Tibial artery (tissue), 4 donors: ENCODE measurements at regions not wholly inside any gene's neighbourhood (a gene's known extent, or its start where the extent isn't known, plus 50 kb on each side); places are given as distances from the start of the nearest gene placed in this dataset.

ENCODE experiments used
- DNase-seq, 2 donors: peaks; one replicate each; pipeline ENCODE4 v3.0.0-alpha.2; 2019
- H3K27ac ChIP-seq, 2 donors: fragments of 200-600 bp; sonication (generic) in 1 of 2; 1 replicate in 1 of 2; 2 replicates in 1 of 2; pipeline ENCODE4 v1.5.1; 2018 to 2019; ENCODE audit warnings: mild to moderate bottlenecking in 1 of 2
- H3K27me3 ChIP-seq, 2 donors: fragments of 200-600 bp; sonication (generic) in 1 of 2; one replicate each; pipeline versions ENCODE4 v1.5.1 to v1.6.0; 2016 to 2019
- H3K36me3 ChIP-seq, 3 donors: fragments of 200-600 bp; sonication (generic) in 2 of 3; one replicate each; pipeline ENCODE4 v1.5.1; 2016 to 2019; ENCODE audit warnings: mild to moderate bottlenecking in 2 of 3
- H3K4me1 ChIP-seq, 4 donors: fragments of 200-600 bp; sonication (generic) in 2 of 4; 1 replicate in 3 of 4; 2 replicates in 1 of 4; pipeline ENCODE4 v1.5.1; 2016 to 2019
- H3K4me3 ChIP-seq, 2 donors: fragments of 200-600 bp; sonication (generic) in 1 of 2; 1 replicate in 1 of 2; 2 replicates in 1 of 2; pipeline ENCODE4 v1.5.1; 2018 to 2019; ENCODE audit warnings: mild to moderate bottlenecking in 2 of 2
- H3K9me3 ChIP-seq, 3 donors: fragments of 200-600 bp; sonication (generic) in 1 of 3; one replicate each; pipeline ENCODE4 v1.5.1; 2016 to 2019
- intact Hi-C: fragments of 100-400 bp; cut with DNase I; formaldehyde crosslinking; loops from one replicate; pipeline ENCODE4 v1.15.0; 2023; ENCODE audit warnings: low total_unique reads
- TF ChIP-seq, protein P1 (sequence below), 2 experiments: fragments of 200-600 bp in 1 of 2; fragments of 450-650 bp in 1 of 2; IDR thresholded peaks; one replicate each; pipeline ENCODE4 v1.5.1; 2017 to 2019; ENCODE audit warnings: antibody characterized with exemption in 2 of 2, mild to moderate bottlenecking in 1 of 2, moderate library complexity in 1 of 2

DNA sequence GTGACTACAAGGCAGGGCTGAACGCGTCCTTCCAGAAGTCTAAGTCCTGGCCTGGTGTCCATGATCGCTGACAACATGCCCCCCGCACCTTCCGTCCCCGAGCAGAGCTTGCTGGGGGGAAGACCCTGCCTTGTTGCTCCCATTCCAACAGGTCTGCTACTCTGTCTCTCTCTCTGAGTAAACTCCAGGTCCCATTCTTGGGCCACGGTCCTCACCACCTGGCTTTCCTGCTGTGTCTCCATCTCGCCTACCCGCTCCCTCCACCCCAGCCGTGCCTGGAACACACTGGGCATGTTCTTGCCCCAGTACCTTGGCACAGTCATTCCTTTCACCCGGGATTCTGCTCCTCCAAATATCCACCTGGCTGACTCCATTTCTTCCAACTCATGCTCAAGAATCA, 162.3 kb downstream of the BMP7 start:
- Histone ChIP-seq H3K4me1 (no peaks in the 10 kb centered on the region), H3K9me3 (no peaks in the 10 kb centered on the region), H3K27ac (no peak overlapping the region), H3K4me3 (no peak overlapping the region), H3K27me3 (peaks cover 0 to 13% of the 10 kb centered on the region in 2 donors), H3K36me3 (no peaks in the 10 kb centered on the region)
- TF ChIP-seq, protein P1, sequence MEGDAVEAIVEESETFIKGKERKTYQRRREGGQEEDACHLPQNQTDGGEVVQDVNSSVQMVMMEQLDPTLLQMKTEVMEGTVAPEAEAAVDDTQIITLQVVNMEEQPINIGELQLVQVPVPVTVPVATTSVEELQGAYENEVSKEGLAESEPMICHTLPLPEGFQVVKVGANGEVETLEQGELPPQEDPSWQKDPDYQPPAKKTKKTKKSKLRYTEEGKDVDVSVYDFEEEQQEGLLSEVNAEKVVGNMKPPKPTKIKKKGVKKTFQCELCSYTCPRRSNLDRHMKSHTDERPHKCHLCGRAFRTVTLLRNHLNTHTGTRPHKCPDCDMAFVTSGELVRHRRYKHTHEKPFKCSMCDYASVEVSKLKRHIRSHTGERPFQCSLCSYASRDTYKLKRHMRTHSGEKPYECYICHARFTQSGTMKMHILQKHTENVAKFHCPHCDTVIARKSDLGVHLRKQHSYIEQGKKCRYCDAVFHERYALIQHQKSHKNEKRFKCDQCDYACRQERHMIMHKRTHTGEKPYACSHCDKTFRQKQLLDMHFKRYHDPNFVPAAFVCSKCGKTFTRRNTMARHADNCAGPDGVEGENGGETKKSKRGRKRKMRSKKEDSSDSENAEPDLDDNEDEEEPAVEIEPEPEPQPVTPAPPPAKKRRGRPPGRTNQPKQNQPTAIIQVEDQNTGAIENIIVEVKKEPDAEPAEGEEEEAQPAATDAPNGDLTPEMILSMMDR (IDR thresholded peaks at IDR 0.05) = no peak
- intact Hi-C loops = no loop called here
- no peak for DNase-seq

DNA sequence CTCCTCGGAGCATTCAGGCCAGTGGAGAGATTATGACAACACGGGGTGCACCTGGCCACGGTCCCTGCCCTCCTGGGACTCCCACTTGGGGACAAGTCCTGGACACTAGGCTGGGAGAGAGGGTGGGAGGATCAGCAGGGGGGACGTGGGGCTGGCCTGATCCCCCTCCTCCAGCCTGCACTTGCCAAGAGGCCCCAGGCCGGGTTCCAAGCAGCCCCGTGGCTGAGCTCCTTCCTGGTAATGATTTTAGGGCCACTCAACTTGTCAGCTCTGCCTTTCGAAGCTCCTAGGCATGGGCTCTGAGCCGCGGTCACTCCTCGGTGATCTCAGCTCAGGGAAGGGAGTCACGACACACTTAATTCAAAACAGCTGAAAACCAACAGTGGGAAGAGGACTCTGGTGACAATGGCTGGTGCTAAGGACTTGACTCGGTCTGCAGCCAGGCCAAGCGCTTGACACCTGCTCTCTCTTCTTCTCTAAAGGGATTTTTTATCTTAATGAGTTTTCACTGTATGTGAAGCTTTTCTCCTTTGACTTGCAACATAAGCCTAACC, 161.7 kb downstream of the BMP7 start:
- no peaks in the 10 kb centered on the region for H3K4me1 ChIP-seq
- DNase-seq = no peak
- H3K9me3 ChIP-seq = no peaks in the 10 kb centered on the region
- peaks cover 0 to 13% of the 10 kb centered on the region in 2 donors for H3K27me3 ChIP-seq
- TF ChIP-seq, protein P1 (IDR thresholded peaks at IDR 0.05) = no peak
- no peaks in the 10 kb centered on the region for H3K36me3 ChIP-seq
- no peak overlapping the region for H3K4me3 ChIP-seq
- no peak overlapping the region for H3K27ac ChIP-seq
- intact Hi-C loops = no loop called here

DNA sequence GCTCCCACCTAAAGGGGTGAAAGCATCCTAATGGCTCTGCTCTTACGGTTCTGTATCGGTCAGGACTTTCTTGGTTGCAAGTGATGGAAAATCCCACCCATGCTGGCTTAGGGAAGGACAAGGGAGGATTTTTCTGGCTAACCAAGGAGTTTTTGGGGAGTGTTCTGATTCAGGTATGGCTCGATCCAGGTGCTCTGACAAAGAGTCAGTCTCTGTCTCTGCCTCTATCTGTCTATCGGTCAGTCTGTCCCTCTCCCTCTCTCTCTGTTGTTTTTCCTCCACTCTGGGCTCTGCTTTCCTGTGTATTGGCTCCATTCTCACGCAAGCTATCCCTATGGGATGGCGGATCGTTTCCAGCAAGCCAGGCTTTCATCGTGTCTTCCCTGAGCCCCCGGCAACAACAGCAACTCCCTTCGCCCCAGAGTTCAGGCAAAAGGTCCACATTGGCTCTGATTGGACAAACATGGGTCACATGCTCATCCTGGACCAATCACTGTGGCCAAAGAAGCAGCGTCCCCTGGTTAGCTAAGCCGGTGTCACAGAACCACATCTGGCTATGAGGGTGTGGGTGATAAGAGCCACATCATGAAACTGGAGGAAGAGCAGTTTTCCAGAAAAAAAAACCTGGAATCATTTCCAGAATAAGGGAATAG, 160.3 kb downstream of the BMP7 start:
- Histone ChIP-seq H3K36me3 (no peaks in the 10 kb centered on the region), H3K4me3 (no peak overlapping the region), H3K9me3 (no peaks in the 10 kb centered on the region), H3K4me1 (no peaks in the 10 kb centered on the region), H3K27ac (no peak overlapping the region), H3K27me3 (peaks cover 0 to 13% of the 10 kb centered on the region in 2 donors)
- TF ChIP-seq, protein P1 (IDR thresholded peaks at IDR 0.05) = no peak
- DNase-seq = no peak
- intact Hi-C loops = no loop called here

DNA sequence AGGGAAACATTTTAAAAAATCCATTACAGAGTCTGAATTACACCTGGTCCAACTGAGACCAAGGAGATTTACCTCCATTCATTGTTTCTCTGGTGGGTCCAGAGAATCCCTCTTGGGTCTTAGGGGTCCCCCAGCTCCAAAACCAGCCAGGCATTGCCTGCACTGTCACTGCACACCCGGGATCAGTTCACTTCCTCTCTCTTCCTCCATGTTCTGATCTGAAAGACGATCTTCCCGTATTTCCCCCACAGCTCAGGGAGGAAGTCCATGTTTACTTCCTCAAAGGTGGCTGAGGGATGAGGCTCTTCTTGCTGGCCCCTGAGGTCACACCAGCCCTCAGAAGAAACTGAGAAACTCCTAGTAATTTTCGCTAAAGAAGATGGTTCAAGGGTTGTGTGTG, 159.7 kb downstream of the BMP7 start:
- H3K36me3 ChIP-seq = no peaks in the 10 kb centered on the region
- H3K4me1 ChIP-seq = no peaks in the 10 kb centered on the region
- no peak for DNase-seq
- TF ChIP-seq, protein P1 (IDR thresholded peaks at IDR 0.05) = no peak
- H3K4me3 ChIP-seq = no peak overlapping the region
- H3K27ac ChIP-seq = no peak overlapping the region
- peaks cover 0 to 13% of the 10 kb centered on the region in 2 donors for H3K27me3 ChIP-seq
- intact Hi-C loops = no loop called here
- H3K9me3 ChIP-seq = no peaks in the 10 kb centered on the region

DNA sequence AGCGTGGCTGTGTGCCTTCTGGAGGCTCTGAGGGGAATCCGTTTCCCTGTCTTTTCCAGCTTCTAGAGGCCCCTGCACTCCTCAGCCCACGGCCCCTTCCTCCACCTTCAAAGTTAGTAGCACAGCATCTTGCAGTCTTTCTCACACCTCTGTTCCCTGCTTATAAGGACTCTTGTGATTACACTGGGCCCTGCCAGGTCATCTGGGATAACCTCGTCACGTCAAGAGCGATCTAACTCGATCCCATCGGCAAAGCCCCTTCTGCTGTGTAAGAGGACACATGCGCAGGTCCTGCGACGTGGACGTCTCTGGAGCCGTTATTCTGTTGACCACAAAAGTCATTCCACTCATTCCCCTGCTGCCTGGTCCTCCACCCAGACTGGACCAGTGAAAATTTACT, 159.2 kb downstream of the BMP7 start:
- no peak for DNase-seq
- H3K27me3 ChIP-seq = peaks cover 0 to 13% of the 10 kb centered on the region in 2 donors

More for the DNA sequence above, 159.2 kb downstream of the BMP7 start:
- Histone ChIP-seq H3K36me3 (no peaks in the 10 kb centered on the region), H3K4me1 (no peaks in the 10 kb centered on the region), H3K9me3 (no peaks in the 10 kb centered on the region), H3K4me3 (no peak overlapping the region), H3K27ac (no peak overlapping the region)
- intact Hi-C loops = no loop called here
- TF ChIP-seq, protein P1 (IDR thresholded peaks at IDR 0.05) = no peak
